Right lobe of liver (tissue), 6 donors: ENCODE measurements at regions not wholly inside any gene's neighbourhood (a gene's known extent, or its start where the extent isn't known, plus 50 kb on each side); places are given as distances from the start of the nearest gene placed in this dataset.

Experiments
- ATAC-seq, 4 donors: fragments of 200-7000 bp; cut with Tn5 transposase; one replicate each; pipeline ENCODE4 v1.9.1; 2020; ENCODE audit warnings: mild to moderate bottlenecking in 4 of 4, moderate library complexity in 4 of 4
- DNase-seq, 3 donors: peaks; one replicate each; pipeline ENCODE4 v3.0.0-alpha.2; 2020
- H3K27ac ChIP-seq, 3 donors: fragments of 200-600 bp; one replicate each; pipeline ENCODE4 v1.8.0; 2022
- H3K27me3 ChIP-seq, 2 donors: fragments of 200-600 bp; one replicate each; pipeline ENCODE4 v1.8.0; 2022
- H3K36me3 ChIP-seq, 4 donors: fragments of 200-600 bp; sonication (generic) in 1 of 4; one replicate each; pipeline versions ENCODE4 v1.5.1 to v1.8.0; 2017 to 2022; ENCODE audit warnings: control low read depth in 1 of 4
- H3K4me1 ChIP-seq, 4 donors: fragments of 200-600 bp; sonication (generic) in 1 of 4; one replicate each; pipeline versions ENCODE4 v1.5.1 to v1.8.0; 2017 to 2022; ENCODE audit warnings: control low read depth in 1 of 4
- H3K4me3 ChIP-seq, 3 donors: fragments of 200-600 bp; one replicate each; pipeline ENCODE4 v1.8.0; 2022
- H3K9me3 ChIP-seq, 4 donors: fragments of 200-600 bp; sonication (generic) in 1 of 4; one replicate each; pipeline versions ENCODE4 v1.5.1 to v1.8.0; 2017 to 2022; ENCODE audit warnings: control low read depth in 1 of 4
- POLR2A ChIP-seq: fragments of 450-650 bp; IDR thresholded peaks from one replicate; pipeline ENCODE4 v1.6.1; 2017; ENCODE audit warnings: antibody characterized with exemption, mild to moderate bottlenecking
- WGBS: methylation state at CpG from one replicate; pipeline ENCODE4 v1.1.6; 2018; ENCODE audit warnings: low coverage, low lambda C conversion rate; ENCODE audit not compliant: insufficient coverage; ENCODE audit errors: missing lambda C conversion rate; 5-methylcytosine and 5-hydroxymethylcytosine counted together
- intact Hi-C, 2 donors: fragments of 100-400 bp; cut with DNase I; formaldehyde crosslinking; loops; one replicate each; pipeline versions ENCODE4 v1.11.2 to v1.14.1; 2022
- TF ChIP-seq, protein P1 (sequence below), 4 donors: fragments of 200-600 bp in 3 of 4; fragments of 450-650 bp in 1 of 4; IDR thresholded peaks; one replicate each; pipeline versions ENCODE4 v1.5.1 to v1.8.0; 2016 to 2022; ENCODE audit warnings: antibody characterized with exemption in 4 of 4, mild to moderate bottlenecking in 2 of 4
- donor health status: DM: no; HTN: yes; CAD: no.
- donor health status: DM: no; HTN: no; CAD: no.
- donor health status: DM: no; HTN: no; CAD: no.
- donor health status: DM: no; HTN: yes; CAD: no.
- donor health status: DM: no; HTN: yes; CAD: no.

DNA sequence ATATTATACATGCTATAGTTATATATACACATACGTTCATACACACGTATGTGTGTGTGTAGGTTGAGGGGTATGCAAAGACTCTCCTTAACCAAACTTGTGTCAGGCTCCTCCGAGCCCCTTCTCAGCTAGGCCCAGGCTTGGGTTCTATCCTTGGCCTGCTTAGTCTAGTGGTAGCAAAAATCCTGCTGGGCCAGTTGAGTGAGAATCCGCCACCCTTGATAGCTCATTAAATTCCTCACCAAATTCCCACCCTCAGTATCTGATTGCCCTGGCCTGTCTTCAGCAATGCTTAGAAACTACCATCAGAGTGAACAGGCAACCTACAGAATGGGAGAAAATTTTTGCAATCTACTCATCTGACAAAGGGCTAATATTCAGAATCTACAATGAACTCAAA, 126.5 kb downstream of the TSN start:
- no peaks in the 10 kb centered on the region for H3K9me3 ChIP-seq
- DNase-seq = no peak
- H3K4me1 ChIP-seq = no peaks in the 10 kb centered on the region
- no peak overlapping the region for H3K4me3 ChIP-seq
- H3K27me3 ChIP-seq = no peaks in the 10 kb centered on the region
- 66% methylated on average over 4 of the region's 4 CpGs for WGBS
- intact Hi-C loops = no loop called here
- no peak for ATAC-seq
- TF ChIP-seq, protein P1, sequence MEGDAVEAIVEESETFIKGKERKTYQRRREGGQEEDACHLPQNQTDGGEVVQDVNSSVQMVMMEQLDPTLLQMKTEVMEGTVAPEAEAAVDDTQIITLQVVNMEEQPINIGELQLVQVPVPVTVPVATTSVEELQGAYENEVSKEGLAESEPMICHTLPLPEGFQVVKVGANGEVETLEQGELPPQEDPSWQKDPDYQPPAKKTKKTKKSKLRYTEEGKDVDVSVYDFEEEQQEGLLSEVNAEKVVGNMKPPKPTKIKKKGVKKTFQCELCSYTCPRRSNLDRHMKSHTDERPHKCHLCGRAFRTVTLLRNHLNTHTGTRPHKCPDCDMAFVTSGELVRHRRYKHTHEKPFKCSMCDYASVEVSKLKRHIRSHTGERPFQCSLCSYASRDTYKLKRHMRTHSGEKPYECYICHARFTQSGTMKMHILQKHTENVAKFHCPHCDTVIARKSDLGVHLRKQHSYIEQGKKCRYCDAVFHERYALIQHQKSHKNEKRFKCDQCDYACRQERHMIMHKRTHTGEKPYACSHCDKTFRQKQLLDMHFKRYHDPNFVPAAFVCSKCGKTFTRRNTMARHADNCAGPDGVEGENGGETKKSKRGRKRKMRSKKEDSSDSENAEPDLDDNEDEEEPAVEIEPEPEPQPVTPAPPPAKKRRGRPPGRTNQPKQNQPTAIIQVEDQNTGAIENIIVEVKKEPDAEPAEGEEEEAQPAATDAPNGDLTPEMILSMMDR (IDR thresholded peaks at IDR 0.05) = no peak
- TF ChIP-seq POLR2A = no peak
- H3K36me3 ChIP-seq = no peaks in the 10 kb centered on the region
- no peak overlapping the region for H3K27ac ChIP-seq

DNA sequence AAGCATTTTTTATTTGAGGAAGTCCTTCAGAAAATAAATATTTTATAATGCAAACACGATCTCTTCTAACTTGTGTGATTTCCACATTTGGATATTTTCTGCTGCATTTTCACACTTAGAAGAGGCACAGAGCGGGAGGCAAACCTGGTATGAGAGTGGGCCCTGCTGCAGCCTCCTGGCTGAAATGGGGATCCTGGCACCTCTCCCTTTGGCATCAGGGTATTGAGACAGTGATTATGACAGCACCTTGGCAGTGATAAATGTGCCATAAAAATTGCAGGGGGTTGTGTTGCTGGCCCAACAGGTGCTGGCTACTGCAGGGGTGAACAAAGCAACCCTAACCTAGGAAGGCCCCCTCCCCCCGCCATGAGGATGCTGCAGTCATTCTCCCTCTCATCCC, 128.6 kb downstream of the TSN start:
- H3K4me3 ChIP-seq = no peak overlapping the region
- TF ChIP-seq, protein P1 (IDR thresholded peaks at IDR 0.05) = no peak
- TF ChIP-seq POLR2A = no peak
- intact Hi-C loops = no loop called here
- H3K9me3 ChIP-seq = no peaks in the 10 kb centered on the region
- WGBS = 47% methylated on average over 3 of the region's 3 CpGs
- no peak for DNase-seq
- no peaks in the 10 kb centered on the region for H3K36me3 ChIP-seq
- H3K27me3 ChIP-seq = no peaks in the 10 kb centered on the region
- ATAC-seq = no peak
- no peaks in the 10 kb centered on the region for H3K4me1 ChIP-seq
- no peak overlapping the region for H3K27ac ChIP-seq

DNA sequence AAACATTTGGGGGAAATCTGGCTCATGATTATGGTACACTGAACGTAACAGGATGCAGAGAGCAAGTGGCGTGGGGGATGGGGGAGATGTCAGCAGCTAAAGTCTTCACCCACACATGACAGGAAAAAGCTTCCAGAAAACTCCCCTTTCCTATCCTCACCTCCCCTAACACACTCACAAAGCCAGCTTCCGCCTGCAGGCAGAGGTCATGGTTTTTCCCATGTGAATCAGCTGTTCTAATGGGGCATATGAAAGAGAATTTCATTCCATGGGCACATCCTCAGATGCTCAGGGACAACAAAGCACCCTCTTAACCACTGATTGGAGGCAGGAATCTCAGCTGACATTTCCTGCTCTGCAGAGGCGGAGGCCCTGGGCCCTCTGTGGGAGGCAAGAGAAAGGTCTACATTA, 129.1 kb downstream of the TSN start:
- no peak overlapping the region for H3K27ac ChIP-seq
- H3K9me3 ChIP-seq = no peaks in the 10 kb centered on the region
- intact Hi-C loops = no loop called here
- no peaks in the 10 kb centered on the region for H3K36me3 ChIP-seq
- no peak overlapping the region for H3K4me3 ChIP-seq
- TF ChIP-seq, protein P1 (IDR thresholded peaks at IDR 0.05) = no peak
- TF ChIP-seq POLR2A = no peak
- 38% methylated on average over 4 of the region's 4 CpGs for WGBS
- no peaks in the 10 kb centered on the region for H3K27me3 ChIP-seq
- ATAC-seq = peak; percentile 44 to 80 (median 62)
- no peaks in the 10 kb centered on the region for H3K4me1 ChIP-seq
- DNase-seq = no peak

- Histone ChIP-seq H3K4me3 (no peak overlapping the region), H3K36me3 (no peaks in the 10 kb centered on the region), H3K27me3 (no peaks in the 10 kb centered on the region), H3K27ac (no peak overlapping the region), H3K4me1 (no peaks in the 10 kb centered on the region), H3K9me3 (no peaks in the 10 kb centered on the region)
- DNase-seq = no peak
- intact Hi-C loops = no loop called here
- ATAC-seq = no peak
- TF ChIP-seq, protein P1 (IDR thresholded peaks at IDR 0.05) = no peak
- TF ChIP-seq POLR2A = no peak
- 71% methylated on average over 2 of the region's 4 CpGs for WGBS
Observed at GRCh38 chr2:121886059-121886458, 130.6 kb downstream of the TSN start.
